Uterus (tissue), 2 donors: ENCODE measurements at regions not wholly inside any gene's neighbourhood (a gene's known extent, or its start where the extent isn't known, plus 50 kb on each side); places are given as distances from the start of the nearest gene placed in this dataset.

Experiments used
- CTCF ChIP-seq, 4 experiments: fragments of 200-600 bp in 2 of 4; fragments of 450-650 bp in 2 of 4; sonication (generic) in 2 of 4; IDR thresholded peaks; one replicate each; pipeline ENCODE4 v1.5.1; 2016 to 2019; ENCODE audit warnings: antibody characterized with exemption in 4 of 4, mild to moderate bottlenecking in 2 of 4, moderate library complexity in 1 of 4
- POLR2A ChIP-seq, 2 donors: fragments of 450-650 bp; IDR thresholded peaks; one replicate each; pipeline ENCODE4 v1.6.1; 2016; ENCODE audit warnings: antibody characterized with exemption in 2 of 2, mild to moderate bottlenecking in 1 of 2, moderate library complexity in 1 of 2

GRCh38 chr5:6315580-6315979 is 62.8 kb downstream of the MED10 start:
- TF ChIP-seq POLR2A (IDR thresholded peaks at IDR 0.05) (no peak), CTCF (IDR thresholded peaks at IDR 0.05) (no peak)
